Stimulated activated CD8-positive, alpha-beta memory T cell treated with anti-CD3 and anti-CD28 coated beads, Interleukin-15, amount 100 ng/mL, for 24 hours (primary cell): ENCODE measurements at regions not wholly inside any gene's neighbourhood (a gene's known extent, or its start where the extent isn't known, plus 50 kb on each side); places are given as distances from the start of the nearest gene placed in this dataset.
"Not testable (repeated sequence)": the region's sequence is repeated elsewhere in the genome, so short reads cannot be mapped to it uniquely, and the experiment has no call there.

Source experiments
- DNase-seq: peaks from one replicate; pipeline ENCODE4 v3.0.0-alpha.2; 2020; ENCODE audit warnings: low read depth

DNA sequence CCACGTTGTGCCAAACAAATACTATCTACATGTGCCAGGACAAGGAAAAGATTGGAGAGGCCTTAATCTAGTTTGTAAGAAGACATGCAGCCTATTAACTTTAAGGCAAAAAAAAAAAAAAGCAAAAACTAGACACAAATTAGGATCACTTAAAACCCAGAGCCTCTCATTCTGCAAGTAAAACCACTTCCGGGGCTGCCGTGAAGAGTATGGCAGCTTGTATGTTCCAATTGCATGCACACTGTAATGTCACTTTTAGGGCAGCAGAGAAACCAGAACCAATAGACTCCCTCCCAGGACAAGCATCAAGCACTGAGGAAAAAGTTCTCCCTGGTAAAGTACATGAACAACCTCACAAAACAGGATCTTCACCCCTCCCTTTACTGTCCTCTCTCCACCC, 70.6 kb downstream of the RSL24D1 start:
- no peak for DNase-seq

GRCh38 chr15:55124616-55125015, 72.1 kb downstream of the RSL24D1 start:
- no peak for DNase-seq

DNA sequence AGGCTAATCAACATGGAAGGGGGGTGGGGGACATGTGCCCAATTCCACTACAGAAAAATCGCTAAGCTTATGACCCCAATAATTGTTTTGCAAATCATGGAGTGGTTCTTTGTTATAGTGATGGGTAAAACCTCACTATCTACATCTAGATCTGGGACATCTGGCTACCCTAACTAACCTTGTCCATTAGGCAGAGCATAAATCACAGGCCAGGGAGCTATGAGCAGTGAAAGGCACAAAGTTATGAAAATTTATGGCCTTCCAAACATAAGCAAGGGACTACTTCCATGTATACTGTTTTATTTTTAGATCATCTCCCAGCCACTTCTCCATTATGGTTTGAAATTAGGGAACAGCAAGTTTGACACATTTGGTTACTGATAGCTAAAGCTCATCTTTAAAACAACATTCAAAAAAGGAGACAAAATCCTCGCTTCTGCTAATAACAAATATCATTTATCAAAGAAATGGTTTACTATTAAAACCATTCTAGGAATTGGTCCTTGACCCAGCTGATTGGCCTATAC, 78.3 kb downstream of the RSL24D1 start:
- DNase-seq = no peak

DNA sequence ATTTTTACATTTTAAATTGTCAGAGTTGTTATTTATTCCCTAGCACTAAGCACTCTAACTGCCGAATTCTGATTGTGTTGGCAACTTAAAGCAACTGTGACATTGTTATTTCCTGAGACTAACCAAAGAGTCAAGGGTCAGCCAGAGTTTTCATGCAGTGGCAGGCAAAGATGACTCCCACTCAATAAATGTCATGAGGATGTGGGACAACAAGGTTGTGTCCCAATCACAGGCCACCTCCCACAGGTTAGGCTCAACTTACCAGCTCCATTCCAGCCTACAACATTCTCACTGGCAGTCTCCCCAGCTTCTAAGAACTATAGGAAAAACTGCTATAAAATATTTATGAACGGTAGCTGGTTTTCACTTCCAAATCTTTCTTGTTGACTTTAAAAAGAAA, 80.1 kb downstream of the RSL24D1 start:
- no peak for DNase-seq

- no peak for DNase-seq
These were observed 83.0 kb downstream of the RSL24D1 start for GRCh38 chr15:55113736-55114135.

- no peak for DNase-seq
These were observed 84.0 kb downstream of the RSL24D1 start for GRCh38 chr15:55112706-55113105.

DNA sequence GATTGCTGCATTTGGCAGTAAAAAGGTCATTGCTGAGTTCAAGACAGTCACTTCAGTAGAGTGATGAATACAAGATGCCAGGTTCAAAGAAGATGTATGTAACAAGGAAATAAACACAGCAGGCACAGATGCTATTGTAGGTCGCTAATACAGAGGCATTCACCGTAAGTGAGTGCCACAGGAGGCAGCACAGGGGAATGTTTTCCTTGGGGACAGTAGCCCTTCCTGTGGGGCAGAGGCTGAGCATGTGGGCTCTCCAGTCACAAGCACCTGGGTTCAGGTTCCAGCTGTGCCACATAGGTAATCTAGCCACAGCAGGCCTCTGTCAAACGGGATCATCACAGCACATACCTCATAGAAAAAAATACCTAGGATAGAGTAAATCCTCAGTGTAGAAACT, 86.3 kb downstream of the RSL24D1 start:
- no peak for DNase-seq

DNA sequence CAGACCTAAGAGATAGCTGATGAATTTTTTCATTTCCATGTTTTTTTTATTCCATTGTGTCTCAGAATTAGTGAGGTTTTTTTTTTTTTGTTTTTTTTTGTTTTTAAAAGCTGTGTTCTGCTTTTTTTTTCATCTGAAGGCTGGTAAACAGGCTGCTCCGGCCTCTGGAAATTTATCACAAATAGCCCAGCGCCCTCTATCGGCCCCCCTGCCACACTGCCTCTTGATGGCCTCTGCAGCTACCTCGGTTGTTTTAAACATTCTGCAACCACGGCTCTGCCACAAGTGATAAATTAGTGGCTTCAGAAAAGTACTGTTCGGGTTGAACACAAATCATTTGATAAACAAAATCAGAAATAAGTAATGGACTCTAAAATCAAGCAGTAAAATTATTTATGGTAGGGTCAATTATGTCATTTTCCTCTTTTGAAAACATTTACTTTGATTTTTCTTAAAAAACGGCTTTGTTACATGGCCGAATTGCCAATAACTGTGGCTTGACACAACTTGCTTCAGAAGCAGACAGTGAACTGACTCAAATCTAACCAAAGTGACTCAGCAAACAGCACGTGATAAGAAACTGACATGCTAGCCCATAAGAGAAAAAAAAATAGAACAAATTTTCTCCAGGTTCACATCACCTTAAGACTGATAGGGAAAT, 87.8 kb downstream of the RSL24D1 start:
- peak; percentile 9 for DNase-seq

GRCh38 chr15:55108448-55108847, 88.3 kb downstream of the RSL24D1 start:
- DNase-seq = no peak

- no peak for DNase-seq
These were observed 90.6 kb downstream of the RSL24D1 start for GRCh38 chr15:55106155-55106554.

DNA sequence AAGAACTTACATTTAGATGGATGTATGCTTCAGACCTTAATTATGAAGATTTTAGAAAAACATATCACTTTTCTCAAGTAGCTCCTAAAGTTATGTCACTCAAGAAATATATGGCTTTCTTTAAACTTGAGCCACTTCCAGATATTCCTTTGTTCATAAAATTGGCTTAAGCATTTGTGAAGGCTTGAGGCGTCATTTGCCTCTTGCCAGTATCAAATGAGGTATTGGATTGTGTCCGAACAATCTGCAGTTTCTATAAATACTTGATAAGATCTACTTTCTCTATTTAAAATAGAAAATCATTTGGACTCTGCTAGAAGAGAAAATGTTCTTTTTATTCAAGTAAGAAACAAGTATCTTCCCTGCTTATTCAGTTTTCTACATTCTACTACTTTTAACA, 102.6 kb downstream of the RSL24D1 start:
- no peak for DNase-seq

GRCh38 chr15:55088207-55088606, 108.5 kb downstream of the RSL24D1 start:
- DNase-seq = no peak

DNA sequence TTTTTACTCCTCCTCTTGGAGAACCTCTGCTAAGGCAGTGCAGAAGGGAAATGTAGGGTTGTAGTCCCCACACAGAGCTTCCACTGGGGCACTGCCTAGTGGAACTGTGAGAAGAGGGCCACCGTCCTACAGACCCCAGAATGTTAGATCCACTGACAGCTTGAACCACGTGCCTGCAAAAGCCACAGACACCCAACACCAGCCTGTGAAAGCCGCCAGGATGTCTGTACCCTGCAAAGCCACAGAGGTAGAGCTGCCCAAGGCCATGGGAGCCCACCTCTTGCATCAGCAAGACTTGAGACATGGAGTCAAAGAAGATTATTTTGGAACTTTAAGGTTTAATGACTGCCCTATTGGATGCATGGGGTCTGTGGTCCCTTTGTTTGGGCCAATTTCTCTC, 112.1 kb downstream of the RSL24D1 start:
- DNase-seq = no peak

GRCh38 chr15:55084216-55084615, 112.5 kb downstream of the RSL24D1 start:
- DNase-seq = no peak

GRCh38 chr15:55077052-55077451, 119.7 kb downstream of the RSL24D1 start:
- DNase-seq = not testable (repeated sequence)

GRCh38 chr15:55074431-55074830, 122.3 kb downstream of the RSL24D1 start:
- DNase-seq = no peak

- not testable (repeated sequence) for DNase-seq
These were observed 132.8 kb downstream of the RSL24D1 start for GRCh38 chr15:55063970-55064369.

GRCh38 chr15:55060836-55061235, 135.9 kb downstream of the RSL24D1 start:
- DNase-seq = no peak

DNA sequence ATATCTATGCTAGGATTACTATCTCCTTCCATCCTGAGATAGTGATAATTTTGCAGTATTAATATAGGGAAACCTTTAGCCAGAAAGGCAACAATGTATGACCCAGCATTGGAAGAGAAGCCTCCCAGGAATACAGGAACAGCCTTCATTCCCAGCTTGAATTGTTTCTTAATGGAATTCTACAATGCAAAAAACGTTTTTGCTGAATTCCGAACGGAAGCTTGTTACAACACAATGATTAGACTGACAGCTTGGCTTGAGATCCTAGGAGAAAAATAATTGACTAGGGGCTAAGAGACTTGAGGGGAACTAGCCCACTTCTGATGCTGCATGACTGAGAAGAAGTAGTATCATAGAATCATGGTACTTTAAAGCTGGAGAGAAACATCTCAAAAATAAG, 140.2 kb downstream of the RSL24D1 start:
- no peak for DNase-seq

GRCh38 chr15:55044162-55044561, 152.6 kb downstream of the RSL24D1 start:
- DNase-seq = no peak

DNA sequence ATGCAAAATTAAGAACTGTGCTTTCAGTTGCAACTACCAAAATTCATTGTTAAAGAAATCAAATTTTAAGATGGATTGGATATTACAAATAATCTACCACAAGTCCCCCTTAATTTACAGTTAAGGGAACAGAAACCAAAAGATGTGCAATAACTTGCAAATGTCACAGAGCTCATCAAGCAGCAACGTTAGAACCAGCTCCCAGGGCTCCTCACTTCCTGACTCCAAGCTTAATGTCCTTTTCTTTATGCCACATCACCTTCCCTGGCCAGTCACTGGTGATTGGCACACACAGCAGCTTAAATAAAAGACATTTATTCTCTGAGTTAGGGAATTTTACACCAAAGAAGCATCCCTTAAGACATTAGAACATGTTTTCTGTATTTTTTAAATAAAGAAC, 159.7 kb downstream of the RSL24D1 start:
- DNase-seq = no peak

- DNase-seq = no peak
These were observed 161.0 kb downstream of the RSL24D1 start for GRCh38 chr15:55035749-55036148.

DNA sequence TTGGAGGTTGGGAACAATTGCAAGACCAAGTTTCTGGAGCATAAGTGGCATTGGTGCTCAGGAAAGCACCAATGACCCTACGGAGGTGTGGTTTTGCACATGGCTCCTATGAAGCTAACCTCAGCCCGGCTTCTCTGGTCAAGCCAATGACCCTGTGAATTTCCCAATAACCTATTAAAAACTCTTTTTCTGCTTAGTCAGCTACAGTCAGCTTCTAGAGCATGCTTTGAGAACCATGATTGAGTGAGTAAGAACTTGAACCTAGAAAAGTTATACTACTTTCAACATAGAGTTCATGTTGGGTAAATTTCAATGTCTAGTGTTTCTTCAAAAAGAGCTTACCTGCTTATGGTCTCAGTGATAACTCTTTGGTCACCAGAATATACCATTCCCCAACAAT, 163.2 kb downstream of the RSL24D1 start:
- no peak for DNase-seq

DNA sequence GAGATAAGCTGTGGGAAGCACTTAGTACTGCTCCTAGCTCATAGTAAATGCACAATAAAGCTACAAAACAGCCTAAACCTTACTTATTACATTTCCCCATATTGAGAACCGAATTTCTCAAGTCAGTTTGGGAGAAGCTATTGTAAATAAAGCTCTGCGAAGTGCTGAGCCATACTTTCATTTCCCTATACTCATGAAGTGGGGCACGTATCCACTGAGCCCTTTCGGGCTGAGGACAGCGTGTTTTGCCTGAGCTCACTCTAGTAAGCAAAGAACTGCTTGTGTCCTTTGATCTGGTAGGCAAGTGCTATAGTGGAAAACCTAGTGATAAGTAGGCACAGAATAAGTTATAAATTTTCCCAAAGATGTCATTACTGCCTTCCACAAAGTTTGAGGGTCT, 165.0 kb downstream of the RSL24D1 start:
- DNase-seq = no peak
